CD4-positive, alpha-beta T cell treated with Interleukin-4 for 4 hours (primary cell): ENCODE measurements at regions not wholly inside any gene's neighbourhood (a gene's known extent, or its start where the extent isn't known, plus 50 kb on each side); places are given as distances from the start of the nearest gene placed in this dataset.
"Not testable (repeated sequence)": the region's sequence is repeated elsewhere in the genome, so short reads cannot be mapped to it uniquely, and the experiment has no call there.

ENCODE experiments used
- DNase-seq: peaks from one replicate; pipeline ENCODE4 v3.0.0-alpha.2; 2020

- DNase-seq: no peak
These were observed 613.4 kb upstream of the ADAMTS5 start for GRCh38 chr21:27580276-27580675.

DNA sequence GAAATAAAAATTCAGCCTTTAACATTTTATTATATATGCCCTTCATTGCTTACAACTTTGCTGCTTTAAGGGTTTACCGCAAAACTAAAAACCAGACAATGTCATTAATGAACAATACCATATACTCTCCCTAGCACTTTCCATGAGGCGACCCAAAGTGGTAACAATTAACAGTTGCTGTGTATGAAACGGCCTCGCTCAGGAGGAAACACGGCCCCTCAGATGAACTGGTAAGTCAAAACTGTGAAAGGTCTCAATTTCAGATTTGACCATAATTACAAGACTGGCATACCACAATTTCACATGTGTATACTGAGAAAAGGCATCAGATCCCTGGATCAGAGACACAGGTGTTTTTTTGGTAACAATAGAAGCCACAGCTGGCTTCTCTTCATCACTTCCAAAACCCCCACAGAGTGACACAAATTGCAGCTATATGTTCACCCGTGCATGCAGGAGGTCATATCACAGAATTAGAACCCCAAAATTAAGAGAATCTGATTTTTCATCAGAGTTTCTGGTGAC lies 611.9 kb upstream of the ADAMTS5 start:
- no peak for DNase-seq

DNA sequence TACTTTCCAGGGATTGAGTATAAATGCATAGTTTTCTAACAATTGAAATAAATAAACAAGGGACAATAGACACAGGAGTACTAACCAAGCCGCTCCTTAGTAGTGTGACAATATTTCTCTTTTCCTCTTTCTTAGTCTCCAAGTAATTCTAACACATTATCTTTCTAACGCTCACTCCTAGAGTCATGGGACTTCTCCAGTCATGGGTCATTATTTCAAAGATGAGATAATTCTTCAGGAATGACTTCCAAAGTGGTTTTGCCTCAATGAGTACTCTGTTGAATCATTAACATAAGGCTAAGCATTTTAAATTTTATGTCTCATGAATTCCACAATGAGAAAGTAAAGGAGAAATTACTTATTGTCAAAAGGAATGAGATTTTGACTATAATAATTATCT lies 605.8 kb upstream of the ADAMTS5 start:
- DNase-seq: no peak

- DNase-seq: no peak
These were observed 604.8 kb upstream of the ADAMTS5 start for GRCh38 chr21:27571706-27572105.

- DNase-seq: no peak
These were observed 603.5 kb upstream of the ADAMTS5 start for GRCh38 chr21:27570306-27570868.

- DNase-seq: no peak
These were observed 602.9 kb upstream of the ADAMTS5 start for GRCh38 chr21:27569831-27570230.

- DNase-seq: no peak
These were observed 602.2 kb upstream of the ADAMTS5 start for GRCh38 chr21:27569091-27569490.

DNA sequence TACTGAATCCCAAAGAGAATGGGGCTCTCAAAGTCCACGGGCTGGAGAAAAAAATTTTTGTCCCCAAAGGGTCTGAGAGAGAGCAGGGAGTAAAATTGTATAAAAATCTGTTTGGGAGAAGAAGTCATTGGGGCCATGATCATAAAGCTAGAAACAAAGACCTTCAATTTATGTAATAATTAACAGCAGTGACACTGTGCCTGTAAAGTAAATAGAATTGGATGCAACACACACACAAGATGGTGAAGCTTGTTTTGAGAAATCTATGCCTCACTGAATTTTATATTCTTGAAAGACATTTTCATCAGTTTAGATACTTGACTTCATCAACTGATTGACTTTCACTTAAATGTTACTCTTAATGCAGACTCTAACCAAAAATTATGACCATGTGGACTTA lies 600.5 kb upstream of the ADAMTS5 start:
- DNase-seq: no peak

GRCh38 chr21:27566521-27566920 lies 599.6 kb upstream of the ADAMTS5 start:
- no peak for DNase-seq

DNA sequence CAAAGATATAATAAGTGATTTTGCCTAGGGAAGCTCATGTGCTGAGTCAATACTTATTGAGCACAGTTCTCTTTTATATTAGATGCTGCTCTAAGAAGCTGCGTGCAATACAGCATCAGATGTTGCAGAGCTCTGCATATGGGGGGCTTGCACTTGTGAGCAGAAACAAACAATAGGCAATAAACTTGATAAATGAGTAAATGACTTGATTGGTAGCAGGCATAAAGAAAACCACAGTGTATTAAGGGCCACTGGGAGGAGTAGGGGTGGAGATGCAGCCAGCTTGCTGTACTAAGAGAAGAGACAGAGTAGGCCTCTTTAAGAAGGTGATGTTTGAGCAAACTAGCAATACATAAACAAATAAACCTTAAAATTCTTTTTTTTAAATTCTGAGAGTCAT lies 598.5 kb upstream of the ADAMTS5 start:
- no peak for DNase-seq

- DNase-seq: no peak
These were observed 597.9 kb upstream of the ADAMTS5 start for GRCh38 chr21:27564684-27565301.

- DNase-seq: no peak
These were observed 595.4 kb upstream of the ADAMTS5 start for GRCh38 chr21:27562303-27562702.

GRCh38 chr21:27561116-27561515 lies 594.2 kb upstream of the ADAMTS5 start:
- DNase-seq: no peak

DNA sequence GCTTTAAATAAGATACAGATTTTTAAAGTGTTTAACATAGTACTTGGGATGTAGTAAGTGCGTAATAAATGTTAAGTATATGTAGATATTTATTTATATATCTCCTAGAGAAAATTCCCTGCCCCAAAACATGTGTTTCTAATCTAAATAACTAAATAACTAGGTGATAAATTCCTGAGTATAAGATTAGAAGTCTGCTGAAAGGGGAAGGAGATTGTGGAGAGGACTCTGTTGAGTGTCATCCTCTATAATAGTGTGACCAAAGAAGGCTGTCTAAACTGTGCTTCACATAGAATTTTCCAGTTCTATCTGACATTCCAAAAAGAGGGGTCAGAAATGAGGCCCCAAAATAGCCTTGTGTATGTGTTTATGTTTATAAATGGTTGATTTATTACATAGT lies 590.5 kb upstream of the ADAMTS5 start:
- DNase-seq: no peak

DNA sequence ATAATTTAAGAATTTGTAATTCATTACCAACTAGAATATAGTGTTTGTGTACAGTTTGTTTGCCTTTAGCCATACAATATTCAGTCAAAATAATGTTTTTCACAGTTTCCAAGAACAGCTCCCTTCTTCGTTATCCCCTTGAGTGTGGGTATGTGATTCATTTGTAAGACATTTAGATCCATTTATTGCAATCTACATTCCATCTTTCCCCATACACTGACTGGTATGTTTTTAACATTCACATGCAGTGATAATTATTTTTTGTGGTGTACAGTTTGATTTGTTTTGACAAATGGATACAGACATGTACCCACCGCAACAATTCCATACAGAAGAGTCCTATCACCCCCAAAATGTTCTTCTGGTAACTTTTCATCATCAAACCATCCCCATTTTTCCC lies 589.1 kb upstream of the ADAMTS5 start:
- DNase-seq: no peak

DNA sequence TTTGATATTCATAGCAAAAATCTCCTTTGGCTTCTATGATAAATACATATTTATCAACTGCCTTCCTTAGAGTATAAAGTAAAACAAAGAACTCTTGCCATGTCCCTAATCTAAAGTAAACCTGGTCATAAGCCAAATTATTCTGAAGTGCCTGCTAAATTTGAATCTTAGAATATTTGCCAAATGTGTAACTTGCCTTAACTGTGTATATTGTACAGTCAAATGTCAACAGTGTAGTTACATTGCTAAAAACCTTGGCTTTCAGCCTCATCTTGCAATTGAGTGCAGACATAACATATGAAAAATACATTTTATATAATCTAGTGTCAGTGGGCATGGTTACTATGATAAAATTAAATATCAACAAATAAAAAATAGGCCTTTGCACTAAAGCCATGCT lies 583.4 kb upstream of the ADAMTS5 start:
- DNase-seq: no peak

- no peak for DNase-seq
These were observed 581.6 kb upstream of the ADAMTS5 start for GRCh38 chr21:27548486-27548885.

GRCh38 chr21:27545754-27546349 lies 579.0 kb upstream of the ADAMTS5 start:
- no peak for DNase-seq

DNA sequence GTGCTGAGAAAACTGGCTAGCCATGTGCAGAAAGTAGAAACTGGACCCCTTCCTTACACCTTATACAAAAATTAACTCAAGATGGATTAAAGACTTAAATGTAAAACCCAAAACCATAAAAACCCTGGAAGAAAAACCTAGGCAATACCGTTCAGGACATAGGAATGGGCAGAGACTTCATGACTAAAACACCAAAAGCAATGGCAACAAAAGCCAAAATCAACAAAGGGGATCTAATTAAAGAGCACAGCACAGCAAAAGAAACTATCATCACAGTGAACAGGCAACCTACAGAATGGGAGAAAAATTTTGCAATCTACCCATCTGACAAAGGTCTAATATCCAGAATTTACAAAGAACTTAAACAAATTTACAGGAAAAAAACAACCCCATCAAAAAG lies 575.2 kb upstream of the ADAMTS5 start:
- not testable (repeated sequence) for DNase-seq

DNA sequence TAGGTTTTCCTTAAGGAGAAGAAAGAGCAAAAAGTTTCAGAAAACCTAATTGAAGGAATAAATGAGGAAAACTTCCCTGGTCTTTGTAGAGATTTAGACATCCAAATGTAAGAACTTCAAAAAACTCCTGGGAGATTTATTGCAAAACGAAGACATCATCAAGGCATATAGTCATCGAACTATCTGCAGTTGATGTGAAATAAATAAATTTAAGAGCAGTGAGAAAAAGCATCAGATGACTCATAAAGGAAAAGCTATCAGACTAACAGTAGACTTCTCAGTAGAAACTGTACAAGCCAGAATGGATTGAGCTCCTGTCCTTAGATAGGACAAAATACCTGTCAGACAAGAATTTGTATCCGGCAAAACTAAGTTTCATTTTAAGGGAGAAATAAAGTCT lies 569.4 kb upstream of the ADAMTS5 start:
- DNase-seq: no peak

- DNase-seq: no peak
These were observed 568.3 kb upstream of the ADAMTS5 start for GRCh38 chr21:27535188-27535587.

DNA sequence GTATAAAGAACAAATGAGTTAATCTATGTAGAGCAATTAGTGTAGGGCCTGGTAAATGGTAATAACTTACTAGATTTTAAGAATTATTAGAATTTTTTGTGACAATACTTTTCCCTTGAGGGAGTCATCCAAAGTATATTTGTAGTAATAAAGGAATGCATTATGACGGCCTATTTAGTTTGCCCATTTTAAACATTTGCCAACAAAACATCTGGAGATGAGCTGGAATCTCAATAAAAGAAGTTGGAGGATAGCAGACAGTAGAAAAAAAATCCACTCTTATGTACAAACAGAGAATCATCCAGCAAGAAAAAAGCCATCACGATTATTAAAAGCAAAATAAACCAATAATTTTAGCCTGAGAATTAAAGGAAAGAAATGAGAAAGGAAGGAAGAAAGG lies 567.3 kb upstream of the ADAMTS5 start:
- no peak for DNase-seq

GRCh38 chr21:27532076-27532475 lies 565.2 kb upstream of the ADAMTS5 start:
- DNase-seq: no peak

DNA sequence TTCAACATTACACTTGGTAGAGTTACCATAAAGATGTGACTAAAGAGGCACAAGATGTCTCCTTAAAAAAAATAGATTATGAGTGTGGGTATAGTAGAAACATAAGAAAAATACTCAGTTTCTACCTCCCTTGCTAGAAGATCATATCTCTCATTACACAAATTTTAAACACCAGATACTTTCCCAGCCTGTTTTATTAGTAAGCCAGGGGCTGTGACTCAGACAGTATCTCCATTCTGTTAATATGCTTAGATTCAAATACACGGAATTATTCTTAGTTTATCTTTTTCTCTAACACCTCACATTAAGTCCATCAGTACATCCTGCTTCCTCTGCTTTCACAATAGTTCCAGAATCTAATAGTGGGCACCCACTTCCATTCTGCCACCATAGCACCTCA lies 561.8 kb upstream of the ADAMTS5 start:
- DNase-seq: no peak

- DNase-seq: no peak
These were observed 559.6 kb upstream of the ADAMTS5 start for GRCh38 chr21:27526451-27526850.
